ENCODE measurements at regions not wholly inside any gene's neighbourhood (a gene's known extent, or its start where the extent isn't known, plus 50 kb on each side); places are given as distances from the start of the nearest gene placed in this dataset.

GRCh38 chr22:48600171-48600570 is 1227.5 kb downstream of the BRD1 start:
- no peak for DNase-seq

DNA sequence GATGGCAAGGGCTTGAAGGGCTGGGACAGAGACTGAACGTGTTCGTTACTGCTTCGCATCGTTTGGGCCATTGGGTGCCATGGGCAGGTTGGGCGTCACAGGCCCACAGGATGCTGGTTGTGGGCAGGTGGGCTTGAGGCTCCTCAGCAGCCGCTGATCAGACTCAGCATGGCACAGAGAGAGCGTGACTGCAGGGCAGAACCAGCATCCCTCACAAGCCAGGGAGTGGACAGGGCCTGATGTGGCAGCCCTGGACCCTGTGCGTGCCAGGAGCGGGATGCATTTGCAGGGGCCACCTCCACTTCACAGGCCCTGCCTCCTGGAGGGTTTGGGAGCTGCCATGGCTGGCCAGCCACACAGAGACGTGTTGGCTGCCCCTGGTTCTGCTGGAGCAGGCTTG is 1228.3 kb downstream of the BRD1 start:
- no peak for DNase-seq

GRCh38 chr22:48596111-48596850 is 1231.4 kb downstream of the BRD1 start:
- no peak for DNase-seq

GRCh38 chr22:48595511-48595905 is 1232.2 kb downstream of the BRD1 start:
- no peak for DNase-seq

GRCh38 chr22:48594757-48595510 is 1232.7 kb downstream of the BRD1 start:
- no peak for DNase-seq

GRCh38 chr22:48594016-48594756 is 1233.5 kb downstream of the BRD1 start:
- DNase-seq, result no peak

DNA sequence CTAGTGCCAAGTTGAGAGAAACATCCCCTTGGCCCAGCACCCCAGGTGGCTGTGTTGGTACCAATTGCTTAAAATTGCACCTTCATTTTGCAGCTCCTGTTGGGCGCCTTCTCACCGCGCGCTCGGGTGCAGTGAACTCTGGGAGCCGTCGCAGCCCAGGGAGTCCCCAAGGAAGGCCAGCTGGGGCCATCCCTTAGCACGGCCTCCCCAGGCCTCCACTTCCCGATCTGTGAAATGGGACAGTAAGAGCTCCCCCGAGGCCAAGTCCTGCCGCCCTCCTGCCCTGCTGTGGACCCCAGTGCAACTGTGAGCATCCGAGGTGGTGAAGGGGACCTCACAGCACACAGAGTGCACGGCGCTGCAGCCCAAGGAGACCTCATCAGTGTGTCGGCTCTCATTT is 1234.1 kb downstream of the BRD1 start:
- DNase-seq, result no peak

DNA sequence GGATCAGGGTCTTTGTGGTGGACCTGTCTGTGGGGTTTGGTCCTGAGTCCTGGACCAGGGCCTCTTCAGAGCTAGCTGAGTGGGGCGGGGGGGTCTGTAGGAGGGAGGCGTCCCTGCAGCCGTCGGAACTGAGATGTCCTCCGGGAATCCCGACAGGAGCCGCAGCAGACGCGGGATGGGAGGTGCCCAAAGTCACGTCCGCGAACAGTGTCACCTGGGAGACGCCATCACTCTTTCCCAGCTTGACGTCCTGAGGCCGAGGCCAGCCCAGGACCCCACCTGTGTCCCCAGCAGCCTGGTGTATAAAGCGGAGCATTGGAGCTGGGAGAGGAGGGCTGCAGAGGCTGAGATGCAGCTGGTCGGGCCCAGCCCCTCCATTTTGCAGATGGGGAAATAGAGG is 1234.7 kb downstream of the BRD1 start:
- DNase-seq, result no peak

- DNase-seq, result no peak
Measured at GRCh38 chr22:48592488-48592887, 1235.2 kb downstream of the BRD1 start.

DNA sequence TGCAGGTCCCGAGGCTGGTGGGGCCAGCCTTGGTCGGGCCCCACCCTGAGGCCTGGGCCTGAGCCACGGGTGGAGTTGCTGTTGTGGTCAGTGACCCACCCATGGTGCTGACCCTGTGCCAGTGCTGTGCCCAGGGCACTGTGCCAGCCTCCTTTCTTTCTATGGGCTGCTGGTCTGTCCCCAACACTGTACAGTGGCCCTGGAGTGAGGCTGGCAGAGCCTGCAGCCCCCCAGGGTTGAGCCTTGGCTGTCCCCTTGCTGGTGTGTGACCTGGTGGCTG is 1235.7 kb downstream of the BRD1 start:
- no peak for DNase-seq

DNA sequence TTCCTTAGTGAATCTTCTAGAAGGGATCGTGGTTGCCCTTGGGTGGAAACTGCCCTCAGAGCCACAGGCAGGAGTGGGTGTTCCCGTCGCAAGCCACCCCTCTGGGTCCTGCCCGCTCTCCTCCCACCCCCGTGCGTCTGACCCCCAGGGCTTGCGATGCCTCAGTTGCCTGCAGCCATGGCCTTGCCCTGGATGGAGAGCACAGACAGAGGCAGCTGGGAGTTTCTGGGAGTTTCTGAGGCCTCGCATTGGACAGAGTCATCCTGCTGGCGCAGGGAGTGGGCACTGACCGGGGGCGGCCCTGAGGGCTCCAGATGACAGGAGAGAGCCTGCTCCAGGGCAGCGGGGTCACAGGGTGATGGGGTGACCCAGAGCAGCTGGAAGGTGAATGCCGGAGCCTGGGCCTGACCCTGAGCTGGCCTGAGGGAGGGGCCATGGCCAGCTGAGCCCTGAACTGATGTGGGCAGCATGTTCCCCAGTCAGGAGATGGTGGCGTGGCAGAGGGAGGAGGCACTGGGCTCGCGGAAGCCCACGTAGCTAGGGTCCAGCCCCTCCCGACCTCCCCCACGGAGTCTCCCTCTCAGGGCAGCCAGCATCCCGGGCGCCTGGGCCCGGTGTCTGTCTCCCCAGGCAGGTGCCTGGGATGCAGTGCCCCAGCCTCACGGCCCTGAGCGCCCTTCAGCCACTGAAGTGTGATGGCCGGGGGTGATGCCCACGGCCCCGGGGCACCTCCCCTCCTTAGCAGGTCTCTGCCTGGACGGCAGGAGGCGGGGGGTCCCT is 1236.2 kb downstream of the BRD1 start:
- no peak for DNase-seq

- no peak for DNase-seq
Measured at GRCh38 chr22:48589901-48590300, 1237.8 kb downstream of the BRD1 start.

DNA sequence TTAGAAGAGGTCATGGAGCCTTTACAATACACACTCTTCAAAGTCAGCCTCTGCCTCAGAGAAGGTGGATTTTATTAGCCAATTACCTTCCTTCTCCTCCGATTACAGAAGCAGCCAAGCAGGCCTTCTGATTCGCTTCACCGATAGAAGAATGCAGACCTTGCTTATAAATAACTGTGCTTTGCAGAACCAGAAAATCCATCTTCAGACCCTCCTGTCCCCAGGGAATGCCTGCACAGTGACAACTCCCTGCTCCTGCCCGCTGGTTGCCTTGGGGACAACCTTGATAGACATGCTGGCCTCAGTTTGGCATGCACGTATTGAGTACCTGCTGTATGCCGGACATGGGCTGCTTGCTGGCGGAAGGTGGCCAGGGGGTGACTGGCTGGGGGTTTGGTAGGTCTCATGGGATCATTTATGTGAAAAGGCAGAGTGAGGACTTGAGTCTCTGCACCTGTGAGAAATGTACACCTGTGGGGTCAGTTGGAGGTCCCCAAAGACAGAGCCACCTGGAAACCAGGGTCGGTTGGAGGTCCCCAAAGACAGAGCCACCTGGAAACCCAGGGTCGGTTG is 1238.7 kb downstream of the BRD1 start:
- no peak for DNase-seq

GRCh38 chr22:48588151-48588877 is 1239.4 kb downstream of the BRD1 start:
- DNase-seq, result no peak

DNA sequence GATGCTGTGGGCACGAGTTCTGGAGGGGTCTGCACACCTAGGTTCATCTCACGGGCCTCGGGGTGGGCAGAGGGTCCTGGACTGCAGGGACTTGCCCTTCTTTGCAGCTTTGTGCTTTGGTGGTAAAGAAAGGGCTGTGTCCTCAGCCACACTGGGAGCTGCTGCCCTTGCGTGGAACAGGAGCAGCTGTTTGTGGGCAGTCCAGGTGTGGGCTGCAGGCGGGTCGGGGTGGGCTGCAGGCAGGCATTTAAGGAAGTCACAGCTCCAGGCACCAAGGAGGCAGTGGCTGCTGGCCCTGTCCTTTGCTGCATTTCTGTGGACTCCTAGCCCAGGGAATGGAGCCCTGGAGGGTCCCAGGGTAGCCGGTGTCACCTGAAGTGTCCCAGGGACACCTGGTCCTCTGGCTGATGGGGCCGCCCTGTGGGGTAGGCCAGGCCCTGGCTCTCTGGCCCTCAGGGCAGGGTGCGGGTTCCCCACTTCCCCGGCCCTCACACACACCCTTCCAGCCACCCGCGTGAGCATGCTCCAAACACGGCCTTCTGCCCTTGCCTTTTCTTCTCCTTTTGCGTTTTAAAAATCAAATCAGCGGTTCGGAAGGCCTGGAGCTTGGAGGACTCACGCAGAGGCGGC is 1240.3 kb downstream of the BRD1 start:
- DNase-seq, result no peak

DNA sequence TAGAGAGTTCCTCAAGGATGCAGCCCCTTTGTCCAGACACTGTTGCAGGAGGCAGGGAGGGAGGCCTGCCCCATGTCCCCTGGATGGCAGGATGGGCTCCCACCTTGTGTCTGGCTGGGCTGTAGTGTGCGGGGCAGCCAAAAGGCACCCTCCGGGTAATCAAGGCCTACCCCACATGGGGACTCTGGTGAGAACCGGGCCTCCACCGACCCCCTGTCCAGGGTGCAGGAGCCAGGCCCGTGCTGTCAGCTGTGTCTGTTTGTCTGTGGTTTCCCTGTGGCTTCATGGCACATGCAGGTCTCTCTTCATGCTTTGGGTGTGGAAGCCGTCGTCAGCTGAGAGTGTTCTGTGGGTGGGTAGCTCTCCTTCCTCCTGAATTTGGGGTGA is 1240.9 kb downstream of the BRD1 start:
- no peak for DNase-seq

DNA sequence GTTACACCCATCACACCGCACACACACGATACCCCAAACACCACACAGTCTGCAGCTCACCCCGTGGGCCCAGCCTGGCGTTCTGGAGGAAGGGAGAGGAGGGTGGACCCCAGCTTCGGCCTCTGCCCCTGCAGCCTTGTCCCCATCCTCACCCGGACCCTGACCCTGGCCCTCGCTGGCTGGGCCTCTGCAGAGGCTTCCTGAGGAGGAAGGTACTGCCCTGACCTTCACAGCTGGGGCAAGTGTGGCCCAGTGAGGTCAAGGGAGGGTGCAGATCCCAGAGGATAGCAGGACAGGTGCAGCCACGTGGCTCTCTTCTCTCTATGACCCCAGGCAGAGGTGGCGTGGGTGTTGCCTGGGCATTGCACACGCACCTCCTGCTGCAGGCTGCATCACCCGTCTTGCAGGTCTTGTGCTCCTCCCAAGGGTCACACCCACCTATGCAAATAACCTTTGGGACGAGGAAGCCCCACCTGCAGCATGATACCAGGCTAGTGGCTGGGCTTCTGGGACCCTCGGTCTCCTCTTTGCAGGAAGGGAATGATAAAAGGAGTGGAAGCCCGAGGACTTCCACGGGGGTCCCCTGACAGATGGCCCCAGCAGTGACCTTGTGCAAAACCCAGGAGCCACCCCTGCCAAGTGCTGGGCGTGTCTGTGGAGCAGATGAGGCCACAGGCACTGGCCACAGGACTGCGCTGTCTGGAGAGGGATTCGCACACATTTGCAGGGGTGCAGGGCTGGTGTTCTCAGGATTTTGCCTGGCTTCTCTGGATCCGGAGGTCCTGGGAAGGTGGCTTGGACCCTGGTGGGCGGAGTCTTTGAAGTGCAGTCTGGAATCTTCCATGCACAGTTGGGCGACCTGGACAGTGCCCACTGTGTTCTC is 1241.5 kb downstream of the BRD1 start:
- no peak for DNase-seq

GRCh38 chr22:48584170-48584569 is 1243.5 kb downstream of the BRD1 start:
- no peak for DNase-seq

GRCh38 chr22:48581796-48582469 is 1245.7 kb downstream of the BRD1 start:
- DNase-seq, result no peak

GRCh38 chr22:48581205-48581766 is 1246.4 kb downstream of the BRD1 start:
- DNase-seq, result no peak
